Cardiac septum (tissue), 1 donor: ENCODE measurements at regions not wholly inside any gene's neighbourhood (a gene's known extent, or its start where the extent isn't known, plus 50 kb on each side); places are given as distances from the start of the nearest gene placed in this dataset.
"Not testable (repeated sequence)": the region's sequence is repeated elsewhere in the genome, so short reads cannot be mapped to it uniquely, and the experiment has no call there.

ENCODE experiments used
- DNase-seq: peaks from one replicate; pipeline ENCODE4 v3.0.0-alpha.2; 2020; ENCODE audit warnings: low spot score
- intact Hi-C: fragments of 100-400 bp; cut with DNase I; formaldehyde crosslinking; loops from one replicate; pipeline ENCODE4 v1.14.0; 2022
- donor health status: DM: no; HTN: no; CAD: no.

DNA sequence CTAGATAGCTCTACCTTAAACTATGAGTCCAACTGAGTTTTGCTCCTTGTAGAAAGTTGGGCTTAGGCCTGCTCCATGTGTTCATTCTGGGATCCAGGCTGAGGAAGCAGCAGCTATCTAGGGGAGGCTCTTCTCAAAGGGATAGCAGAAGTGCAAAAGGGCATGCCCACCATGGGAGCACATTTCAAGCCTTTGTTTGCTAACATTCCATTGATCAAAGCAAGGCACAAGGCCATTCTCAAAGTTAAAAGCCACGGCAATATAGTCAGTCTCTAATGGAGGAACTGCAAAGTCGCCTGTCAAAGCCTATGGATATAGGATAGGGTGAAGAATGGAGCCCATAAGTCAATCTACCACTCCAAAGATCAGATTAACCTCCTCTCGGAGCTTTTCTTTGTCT, 488.1 kb upstream of the ARX start:
- no peak for DNase-seq
- intact Hi-C loops, result no loop called here

DNA sequence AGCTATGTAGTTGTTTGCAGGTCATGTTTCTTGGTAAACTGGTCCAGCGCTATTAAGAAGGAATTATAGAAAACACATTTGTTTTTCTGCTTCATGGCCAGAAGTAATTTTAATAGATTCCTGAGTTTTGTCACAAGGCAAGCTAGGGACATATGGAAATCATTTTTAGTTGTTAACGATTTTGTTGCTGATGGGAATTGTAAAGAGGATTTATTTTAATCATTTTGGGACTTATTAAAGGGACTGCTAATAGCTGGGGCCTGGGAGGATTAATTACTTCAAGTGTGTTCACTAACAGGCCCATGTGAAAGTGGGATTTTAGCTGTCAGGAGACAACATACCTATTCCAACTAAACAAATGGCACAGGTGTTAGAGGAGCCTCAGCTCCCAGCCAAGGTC, 492.0 kb upstream of the ARX start:
- DNase-seq, result no peak
- intact Hi-C loops, result no loop called here

- no peak for DNase-seq
- intact Hi-C loops, result no loop called here
These were observed 503.5 kb upstream of the ARX start for GRCh38 chrX:25519258-25519657.

DNA sequence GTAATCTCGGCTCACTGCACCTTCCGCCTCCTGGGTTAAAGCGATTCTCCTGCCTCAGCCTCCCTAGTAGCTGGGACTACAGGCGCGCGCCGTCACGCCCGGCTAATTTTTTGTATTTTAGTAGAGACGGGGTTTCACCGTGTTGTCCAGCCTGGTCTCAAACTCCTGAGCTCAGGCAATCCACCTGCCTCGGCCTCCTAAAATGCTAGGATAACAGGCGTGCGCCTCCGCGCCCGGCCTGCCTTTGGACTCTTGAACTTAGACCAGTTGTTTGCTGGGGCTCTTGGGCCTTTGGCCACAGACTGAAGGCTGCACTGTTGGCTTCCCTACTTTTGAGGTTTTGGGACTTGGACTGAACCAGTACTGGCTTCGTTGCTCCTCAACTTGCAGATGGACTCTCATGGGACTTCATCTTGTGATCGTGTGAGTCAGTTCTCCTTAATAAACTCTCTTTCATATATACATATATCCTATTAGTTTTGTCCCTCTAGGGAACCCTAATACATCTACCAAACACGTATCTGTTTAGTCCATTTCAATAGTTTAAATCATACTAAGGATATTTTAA, 506.8 kb upstream of the ARX start:
- intact Hi-C loops, result loop anchor here (10.0 kb wide), 1 partner anchor 442 kb away; no protein-coding TSS in a partner anchor
- DNase-seq, result not testable (repeated sequence)

- intact Hi-C loops, result loop anchor here (10.0 kb wide), 1 partner anchor 441 kb away; no protein-coding TSS in a partner anchor
- DNase-seq, result no peak
These were observed 508.1 kb upstream of the ARX start for GRCh38 chrX:25523574-25524540.

GRCh38 chrX:25527156-25527555, 511.4 kb upstream of the ARX start:
- DNase-seq, result no peak
- intact Hi-C loops, result loop anchor here (10.0 kb wide), 1 partner anchor 438 kb away; no protein-coding TSS in a partner anchor

DNA sequence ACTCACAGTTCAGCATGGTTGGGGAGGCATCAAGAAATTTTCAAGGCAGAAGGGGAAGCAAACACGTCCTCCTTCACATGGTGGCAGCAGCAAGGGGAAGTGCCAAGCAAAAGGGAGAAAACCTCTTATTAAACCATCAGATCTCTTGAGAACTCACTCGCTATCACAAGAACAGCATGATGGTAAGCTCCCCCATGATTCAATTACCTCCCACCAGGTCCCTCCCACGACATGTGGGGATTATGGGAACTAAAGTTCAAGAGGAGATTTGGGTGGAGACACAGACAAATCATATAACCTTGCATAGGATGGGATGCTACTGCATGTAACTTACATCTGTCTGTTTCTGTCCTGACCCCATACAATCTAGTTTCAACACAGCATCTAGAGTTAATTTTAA, 511.8 kb upstream of the ARX start:
- DNase-seq, result no peak
- intact Hi-C loops, result loop anchor here (10.0 kb wide), 1 partner anchor 437 kb away; no protein-coding TSS in a partner anchor

DNA sequence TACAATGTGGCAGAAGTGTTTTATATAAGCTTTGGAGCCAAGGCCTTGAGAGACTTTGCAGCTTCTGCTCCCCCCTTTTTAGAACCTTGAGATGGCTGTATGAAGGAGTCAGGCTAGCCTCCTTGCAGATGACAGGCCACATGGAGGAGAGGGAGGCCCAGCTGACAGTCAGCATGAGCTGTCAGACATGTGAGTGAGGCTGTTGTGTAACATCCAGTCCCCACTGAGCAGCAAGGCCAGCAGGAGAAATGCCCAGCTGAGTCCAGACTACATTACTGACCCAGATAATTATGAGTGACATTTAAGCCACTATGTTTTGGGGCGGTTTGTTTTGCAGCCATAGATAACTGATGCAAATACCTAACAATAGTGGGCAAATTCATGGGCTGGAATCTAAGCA, 515.3 kb upstream of the ARX start:
- intact Hi-C loops, result no loop called here

DNA sequence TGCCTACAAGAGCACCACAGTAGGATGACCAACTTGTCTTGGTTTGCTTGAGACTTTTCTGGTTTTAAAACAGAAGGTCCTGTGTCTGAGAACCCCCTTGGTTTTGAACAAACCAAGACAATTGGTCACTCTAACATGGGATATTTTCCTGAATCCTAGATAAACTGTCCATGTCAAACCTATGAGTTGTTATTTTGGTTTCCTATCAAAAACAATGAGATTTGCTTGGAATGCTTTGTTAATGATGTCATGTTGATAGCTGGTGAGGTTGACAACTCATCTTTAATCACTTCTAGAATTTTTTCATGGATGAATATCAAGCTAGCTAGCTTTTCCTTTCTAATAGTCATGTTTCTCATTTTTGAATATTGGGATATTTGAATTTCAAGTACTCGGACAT, 518.3 kb upstream of the ARX start:
- intact Hi-C loops, result no loop called here

More for the DNA sequence above, 515.3 kb upstream of the ARX start:
- DNase-seq, result no peak

DNA sequence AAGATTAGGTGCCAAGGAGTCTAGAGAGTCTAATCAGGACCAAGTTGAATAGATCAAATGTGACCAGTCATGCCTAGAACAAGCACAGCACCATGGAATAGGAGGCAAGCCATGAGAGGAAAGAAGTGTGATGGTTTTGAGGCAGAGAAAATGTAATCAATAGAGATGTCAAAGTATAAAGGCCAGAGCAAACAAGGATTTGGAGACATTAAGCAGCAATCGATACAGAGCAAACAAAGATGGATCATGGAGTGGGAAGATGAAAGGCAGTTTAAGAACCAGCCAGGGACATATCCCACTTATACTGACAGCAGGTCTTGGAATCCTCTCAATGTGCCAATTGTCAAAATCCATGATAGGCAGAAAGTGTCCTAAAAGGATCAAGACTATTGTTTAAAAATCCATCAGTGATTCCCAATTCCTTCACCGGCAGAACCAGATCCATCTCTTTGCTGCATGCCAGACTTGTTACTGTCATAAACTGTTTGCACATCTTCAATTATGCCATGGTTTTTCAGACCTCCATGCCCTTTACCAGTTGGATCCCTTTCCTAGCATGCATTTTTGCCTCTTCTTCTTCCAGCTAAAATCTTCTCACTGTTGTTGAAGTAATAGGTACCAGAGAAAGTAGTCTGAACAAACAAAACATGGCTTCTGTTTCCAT, 520.7 kb upstream of the ARX start:
- DNase-seq, result no peak
- intact Hi-C loops, result no loop called here

More for the DNA sequence above, 518.3 kb upstream of the ARX start:
- DNase-seq, result no peak

GRCh38 chrX:25537699-25538098, 521.9 kb upstream of the ARX start:
- intact Hi-C loops, result no loop called here
- DNase-seq, result no peak

GRCh38 chrX:25544641-25545040, 528.9 kb upstream of the ARX start:
- intact Hi-C loops, result no loop called here
- no peak for DNase-seq

DNA sequence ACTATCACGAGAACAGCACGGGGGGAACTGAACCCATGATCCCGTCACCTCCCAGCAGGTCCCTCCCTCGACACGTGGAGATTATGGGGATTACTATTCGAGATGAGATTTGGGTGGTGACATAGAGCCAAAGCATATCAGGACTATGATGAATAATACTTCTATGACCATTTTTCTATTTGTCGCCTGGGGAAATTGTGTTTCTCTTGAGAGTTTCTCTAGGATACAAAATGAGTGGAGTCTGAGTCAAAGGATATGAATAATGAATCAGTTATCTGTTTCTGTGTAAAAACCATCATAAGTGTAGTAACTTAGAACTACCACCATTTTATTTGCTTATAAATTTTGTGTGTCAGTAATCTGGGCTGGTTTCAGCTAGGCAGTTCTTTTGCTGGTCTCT, 533.0 kb upstream of the ARX start:
- intact Hi-C loops, result no loop called here
- DNase-seq, result no peak

DNA sequence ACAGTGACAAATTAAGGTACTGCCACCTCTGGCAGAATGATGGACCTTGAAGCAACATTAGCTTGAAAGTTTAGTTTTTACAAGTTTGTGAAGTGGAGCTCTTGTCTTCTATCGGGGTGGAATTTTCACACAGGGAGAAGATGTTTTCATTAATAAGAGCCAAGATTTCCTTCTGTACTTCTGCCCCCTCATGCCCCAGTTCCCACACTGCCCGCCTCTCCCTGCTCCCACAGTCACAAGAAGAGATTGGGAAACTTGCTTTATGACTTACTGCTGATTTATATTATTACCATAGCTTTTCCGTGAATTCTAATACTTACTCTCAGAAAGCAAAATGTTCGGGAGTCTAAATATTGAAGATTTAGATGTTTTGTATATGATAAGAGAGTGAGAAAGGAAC, 539.8 kb upstream of the ARX start:
- intact Hi-C loops, result no loop called here
- no peak for DNase-seq

DNA sequence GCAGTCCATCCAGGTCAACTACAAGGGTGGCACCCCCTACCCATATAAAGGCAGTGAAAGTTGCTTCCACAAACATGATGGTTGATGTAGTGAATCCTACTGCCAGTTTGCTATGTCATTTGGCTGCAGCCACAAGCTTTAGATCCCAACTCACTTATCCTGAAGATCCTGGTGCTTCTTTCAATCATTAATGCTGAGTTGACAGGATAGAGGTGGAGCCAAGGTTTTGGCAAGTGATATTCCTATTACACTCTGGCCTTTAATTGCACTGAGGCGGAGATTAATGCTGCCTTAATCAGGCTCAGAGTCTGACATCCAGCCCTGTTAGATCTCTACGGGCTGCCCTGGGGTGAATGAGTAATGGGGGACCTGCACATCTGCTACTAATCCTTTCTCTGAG, 542.4 kb upstream of the ARX start:
- no peak for DNase-seq
- intact Hi-C loops, result no loop called here

DNA sequence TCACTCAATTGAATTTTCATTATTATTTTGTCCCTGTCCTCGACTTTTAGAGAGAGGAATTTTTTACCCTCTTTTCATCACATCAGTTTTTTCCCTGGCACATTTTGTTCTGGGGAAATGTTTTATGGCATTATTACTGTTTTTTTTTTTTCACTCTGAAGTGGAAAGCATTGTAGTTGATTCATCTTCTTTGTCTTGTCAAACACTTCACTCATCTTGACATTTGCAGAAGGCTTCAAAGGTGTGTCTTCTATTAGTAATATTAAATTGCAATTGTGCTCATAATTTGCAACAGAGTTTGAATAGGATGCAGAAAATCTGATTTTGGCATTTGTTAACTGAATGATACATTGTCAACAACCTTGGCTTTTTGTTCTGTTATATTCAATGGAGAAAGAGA, 545.4 kb upstream of the ARX start:
- intact Hi-C loops, result no loop called here
- no peak for DNase-seq

GRCh38 chrX:25573631-25574030, 557.9 kb upstream of the ARX start:
- intact Hi-C loops, result no loop called here
- no peak for DNase-seq

GRCh38 chrX:25596921-25597320, 541.2 kb upstream of the MAGEB18 start:
- intact Hi-C loops, result no loop called here
- no peak for DNase-seq

- intact Hi-C loops, result no loop called here
- no peak for DNase-seq
These were observed 540.6 kb upstream of the MAGEB18 start for GRCh38 chrX:25597551-25597950.

DNA sequence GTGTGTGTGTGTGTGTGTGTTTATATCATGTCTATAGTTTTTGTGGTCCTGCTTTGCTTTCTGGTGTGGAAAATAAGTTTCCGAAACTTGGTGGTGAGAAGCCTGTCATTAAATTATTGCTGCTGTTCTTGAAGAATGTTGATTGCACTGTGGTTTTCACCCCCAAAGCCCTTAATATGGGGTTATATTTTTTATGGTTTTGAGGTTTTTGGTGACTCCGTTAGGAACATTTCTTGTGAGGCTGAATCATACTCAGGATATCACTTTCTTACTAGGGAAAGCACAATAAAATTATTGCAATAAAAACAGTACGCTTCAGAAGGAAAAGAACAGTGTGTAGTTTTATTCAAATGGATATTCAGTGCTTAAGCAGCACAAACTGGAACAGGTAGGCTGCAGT, 539.1 kb upstream of the MAGEB18 start:
- intact Hi-C loops, result no loop called here
- DNase-seq, result no peak
